Body of pancreas (tissue), 4 donors: ENCODE measurements at regions not wholly inside any gene's neighbourhood (a gene's known extent, or its start where the extent isn't known, plus 50 kb on each side); places are given as distances from the start of the nearest gene placed in this dataset.
"Not testable (repeated sequence)": the region's sequence is repeated elsewhere in the genome, so short reads cannot be mapped to it uniquely, and the experiment has no call there.

Source experiments
- ATAC-seq: fragments of 150-250 bp; one replicate; pipeline ENCODE4 v1.9.1; 2016
- DNase-seq, 4 donors: peaks; one replicate each; pipeline ENCODE4 v3.0.0-alpha.2; 2019
- H3K27ac ChIP-seq, 4 donors: fragments of 200-600 bp; sonication (generic); 1 replicate in 3 of 4; 2 replicates in 1 of 4; pipeline versions ENCODE4 v1.5.1 to v1.6.1; 2016 to 2019; ENCODE audit warnings: mild to moderate bottlenecking in 1 of 4, mixed read lengths in 1 of 4, moderate library complexity in 1 of 4
- H3K27me3 ChIP-seq, 2 donors: fragments of 200-600 bp; sonication (generic); one replicate each; pipeline ENCODE4 v1.6.0; 2016; ENCODE audit warnings: mild to moderate bottlenecking in 1 of 2
- H3K36me3 ChIP-seq, 2 donors: fragments of 200-600 bp; sonication (generic); replicated peaks in 1 of 2; 2 replicates each; pipeline ENCODE4 v1.5.1; 2016; ENCODE audit warnings: low read depth in 2 of 2; ENCODE audit not compliant: insufficient read depth in 1 of 2
- H3K4me1 ChIP-seq: fragments of 200-600 bp; sonication (generic); one replicate; pipeline ENCODE4 v1.6.0; 2016
- H3K4me3 ChIP-seq, 2 donors: fragments of 200-600 bp; sonication (generic); 1 replicate in 1 of 2; 2 replicates in 1 of 2; pipeline ENCODE4 v1.5.1; 2016 to 2019
- H3K9me3 ChIP-seq, 3 donors: fragments of 200-600 bp; sonication (generic); 1 replicate in 2 of 3; 2 replicates in 1 of 3; pipeline ENCODE4 v1.5.1; 2016
- CTCF ChIP-seq, 7 experiments: fragments of 450-650 bp in 4 of 7; fragments of 200-600 bp in 3 of 7; sonication (generic) in 3 of 7; IDR thresholded peaks; one replicate each; pipeline ENCODE4 v1.5.1; 2016 to 2019; ENCODE audit warnings: antibody characterized with exemption in 7 of 7
- POLR2A ChIP-seq, 3 donors: fragments of 450-650 bp; IDR thresholded peaks; one replicate each; pipeline ENCODE4 v1.6.1; 2016; ENCODE audit warnings: antibody characterized with exemption in 3 of 3, mild to moderate bottlenecking in 2 of 3
- WGBS, 2 donors: methylation state at CpG; one replicate each; pipeline ENCODE4 v1.1.5; 2017; 5-methylcytosine and 5-hydroxymethylcytosine counted together
- intact Hi-C: fragments of 100-400 bp; cut with DNase I; formaldehyde crosslinking; loops from one replicate; pipeline ENCODE4 v1.15.1; 2023

DNA sequence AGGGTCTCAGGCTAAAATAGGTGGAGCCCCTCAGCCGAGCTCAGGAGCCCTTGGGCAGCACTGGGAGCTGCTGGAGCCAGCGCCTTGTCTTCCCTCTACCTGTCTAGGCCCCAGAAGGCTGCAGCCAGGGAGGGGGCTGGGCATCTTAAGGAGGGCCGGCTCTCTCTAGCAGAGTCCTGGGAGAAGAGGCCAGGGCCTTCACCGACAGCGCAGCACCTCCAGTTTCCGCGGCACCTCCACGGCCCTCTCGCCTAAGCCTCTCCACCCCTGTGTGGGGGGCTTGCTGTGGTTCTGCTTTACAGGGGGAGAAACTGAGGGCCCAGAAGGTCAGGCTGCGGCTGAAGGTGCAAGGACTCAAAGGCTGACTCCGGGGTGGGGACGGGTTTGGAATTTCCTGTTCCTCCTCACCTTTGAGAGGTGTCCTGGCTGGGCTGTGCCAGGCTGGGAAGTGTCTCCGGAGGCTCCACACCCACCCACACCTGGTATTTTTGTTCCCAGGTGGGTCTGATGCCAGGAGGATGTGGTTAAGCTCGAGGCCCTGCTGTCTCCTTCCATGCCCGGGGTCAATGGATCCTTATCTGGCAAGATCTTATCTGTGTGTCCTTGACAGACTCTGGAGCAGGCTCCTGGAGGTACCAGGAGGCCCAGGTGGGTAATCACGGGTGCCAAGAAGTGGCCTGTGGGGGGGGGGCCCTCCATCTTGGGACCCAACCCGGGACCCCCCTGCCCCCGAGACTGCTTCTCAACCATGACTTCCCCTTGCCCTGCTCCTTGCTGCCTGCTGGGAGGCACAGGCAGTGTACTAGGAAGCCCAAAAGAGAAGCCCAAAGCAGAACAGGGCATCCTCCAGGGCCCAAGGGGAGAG is 95.3 kb upstream of the FGF3 start:
- DNase-seq (peak in 1 of 4 donors; percentile 31), ATAC-seq (no peak)
- H3K4me1 ChIP-seq, result peaks cover 53% of the 10 kb centered on the region
- no peak overlapping the region for H3K4me3 ChIP-seq
- WGBS, 2 donors, result 47 to 67% methylated on average over 6 to 14 of the region's 18 CpGs
- TF ChIP-seq POLR2A (IDR thresholded peaks at IDR 0.05) (no peak), CTCF (IDR thresholded peaks at IDR 0.05) (no peak)
- H3K9me3 ChIP-seq, result no peaks in the 10 kb centered on the region
- peak overlapping the region; percentile 53 to 88 (median 81) for H3K27ac ChIP-seq
- H3K36me3 ChIP-seq, result no peaks in the 10 kb centered on the region
- intact Hi-C loops, result loop anchor here (5.0 kb wide), 1 partner anchor 278 kb away; no protein-coding TSS in a partner anchor
- peaks cover 0 to 7% of the 10 kb centered on the region in 2 donors for H3K27me3 ChIP-seq

DNA sequence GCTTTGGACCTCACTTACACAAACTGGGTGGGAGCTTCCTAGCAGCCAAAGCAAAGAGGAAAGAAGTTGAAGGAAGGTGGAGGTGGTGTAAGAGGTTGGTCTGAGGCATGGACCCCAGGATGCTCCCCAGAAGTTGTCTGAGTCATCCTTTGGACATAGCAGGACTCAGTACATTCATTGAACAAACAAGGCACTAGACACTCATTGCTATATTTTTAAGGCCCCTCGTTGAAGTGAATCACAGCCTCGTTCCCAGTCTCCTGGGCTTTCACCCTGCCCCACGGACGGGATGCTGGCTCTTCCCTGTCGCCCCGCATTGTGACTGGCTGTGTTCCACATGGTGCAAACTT is 95.9 kb upstream of the FGF3 start:
- no peaks in the 10 kb centered on the region for H3K36me3 ChIP-seq
- H3K4me1 ChIP-seq, result peaks cover 53% of the 10 kb centered on the region
- ATAC-seq (no peak), DNase-seq (no peak)
- H3K27me3 ChIP-seq, result peaks cover 0 to 7% of the 10 kb centered on the region in 2 donors
- no peaks in the 10 kb centered on the region for H3K9me3 ChIP-seq
- 30 to 44% methylated on average over 6 of the region's 6 CpGs for WGBS, 2 donors
- H3K4me3 ChIP-seq, result no peak overlapping the region
- TF ChIP-seq POLR2A (IDR thresholded peaks at IDR 0.05) (no peak), CTCF (IDR thresholded peaks at IDR 0.05) (no peak)
- intact Hi-C loops, result no loop called here
- H3K27ac ChIP-seq, result peak overlapping the region; percentile 53 to 88 (median 81)

- no peak overlapping the region for H3K4me3 ChIP-seq
- TF ChIP-seq POLR2A (IDR thresholded peaks at IDR 0.05), result peak in 1 of 3 donors; percentile 17
- TF ChIP-seq CTCF (IDR thresholded peaks at IDR 0.05), result peak; percentile 65 to 79 (median 74)
- no peaks in the 10 kb centered on the region for H3K9me3 ChIP-seq
- H3K27ac ChIP-seq, result peak overlapping the region; percentile 53 to 88 (median 81)
- 0 to 13% methylated on average over 11 to 18 of the region's 18 CpGs for WGBS, 2 donors
- intact Hi-C loops, result no loop called here
- H3K27me3 ChIP-seq, result peaks cover 0 to 7% of the 10 kb centered on the region in 2 donors
- ATAC-seq (peak; percentile 77), DNase-seq (peak; percentile 85 to 89 (median 88))
- no peaks in the 10 kb centered on the region for H3K36me3 ChIP-seq
- H3K4me1 ChIP-seq, result peaks cover 51% of the 10 kb centered on the region
Observed at GRCh38 chr11:69915501-69916250, 96.5 kb upstream of the FGF3 start.

GRCh38 chr11:69916251-69916649 is 97.0 kb upstream of the FGF3 start:
- H3K4me3 ChIP-seq, ATAC-seq, H3K27me3 ChIP-seq, H3K9me3 ChIP-seq, H3K36me3 ChIP-seq, intact Hi-C loops: not testable (repeated sequence)
- DNase-seq, result peak in 1 of 4 donors; percentile 10
- peak overlapping the region; percentile 53 to 88 (median 81) for H3K27ac ChIP-seq
- 27 to 37% methylated on average over 7 to 8 of the region's 8 CpGs for WGBS, 2 donors
- H3K4me1 ChIP-seq, result peaks cover 46% of the 10 kb centered on the region

GRCh38 chr11:69916806-69917387 is 97.7 kb upstream of the FGF3 start:
- 83 to 85% methylated on average over 2 of the region's 2 CpGs for WGBS, 2 donors
- intact Hi-C loops, result no loop called here
- no peaks in the 10 kb centered on the region for H3K9me3 ChIP-seq
- H3K4me3 ChIP-seq, result no peak overlapping the region
- DNase-seq, result no peak
- peaks cover 0 to 7% of the 10 kb centered on the region in 2 donors for H3K27me3 ChIP-seq
- H3K4me1 ChIP-seq, result peaks cover 41% of the 10 kb centered on the region
- TF ChIP-seq CTCF (IDR thresholded peaks at IDR 0.05) (no peak), POLR2A (IDR thresholded peaks at IDR 0.05) (no peak)
- H3K36me3 ChIP-seq, result no peaks in the 10 kb centered on the region
- peak overlapping the region in 2 of 4 donors; percentile 87 to 88 for H3K27ac ChIP-seq
- ATAC-seq, result no peak
